Neuronal stem cell (in vitro differentiated cells): ENCODE measurements at regions not wholly inside any gene's neighbourhood (a gene's known extent, or its start where the extent isn't known, plus 50 kb on each side); places are given as distances from the start of the nearest gene placed in this dataset.

Experiments used
- DNase-seq: peaks from one replicate; pipeline ENCODE4 v3.0.0-alpha.2; 2013; ENCODE audit warnings: low spot score
- H2AFZ ChIP-seq: one replicate; pipeline ENCODE4 v1.6.1; 2013; ENCODE audit warnings: mild to moderate bottlenecking, low read length, inconsistent platforms
- H2AK5ac ChIP-seq: 2 replicates; pipeline ENCODE4 v1.6.1; 2013; ENCODE audit warnings: low read depth, mild to moderate bottlenecking, inconsistent platforms, low read length, moderate library complexity, mixed read lengths
- H2BK120ac ChIP-seq: 2 replicates; pipeline ENCODE4 v1.6.1; 2013; ENCODE audit warnings: low read depth, mild to moderate bottlenecking, inconsistent platforms, low read length, moderate library complexity, mixed read lengths
- H2BK12ac ChIP-seq: one replicate; pipeline ENCODE4 v1.6.1; 2013; ENCODE audit warnings: low read length, inconsistent platforms
- H2BK15ac ChIP-seq: 2 replicates; pipeline ENCODE4 v1.6.1; 2013; ENCODE audit warnings: mild to moderate bottlenecking, low read length, inconsistent platforms, mixed read lengths
- H2BK5ac ChIP-seq: one replicate; pipeline ENCODE4 v1.6.1; 2013; ENCODE audit warnings: inconsistent platforms, mild to moderate bottlenecking, low read length, moderate library complexity
- H3K14ac ChIP-seq: one replicate; pipeline ENCODE4 v1.6.1; 2013; ENCODE audit warnings: low read length, inconsistent platforms
- H3K18ac ChIP-seq: 2 replicates; pipeline ENCODE4 v1.6.1; 2013; ENCODE audit warnings: low read length, inconsistent platforms
- H3K23ac ChIP-seq: 2 replicates; pipeline ENCODE4 v1.6.1; 2013; ENCODE audit warnings: low read depth, mild to moderate bottlenecking, mixed read lengths, low read length, inconsistent platforms; ENCODE audit not compliant: poor library complexity
- H3K27ac ChIP-seq: replicated peaks from 3 replicates; pipeline ENCODE4 v1.5.1; 2013; ENCODE audit warnings: low read length, inconsistent platforms
- H3K27me3 ChIP-seq, 3 experiments: 2 replicates each; pipeline ENCODE4 v1.6.1; 2013; ENCODE audit warnings: low read length in 3 of 3, mild to moderate bottlenecking in 2 of 3, inconsistent platforms in 1 of 3, low read depth in 1 of 3, mixed read lengths in 1 of 3, moderate library complexity in 1 of 3; ENCODE audit not compliant: control insufficient read depth in 3 of 3, insufficient read depth in 3 of 3
- H3K36me3 ChIP-seq, 2 donors: replicated peaks in 1 of 2; 2 replicates each; pipeline ENCODE4 v1.6.1; 2013; ENCODE audit warnings: low read length in 2 of 2; ENCODE audit not compliant: control insufficient read depth in 2 of 2, insufficient read depth in 2 of 2
- H3K4ac ChIP-seq: 2 replicates; pipeline ENCODE4 v1.6.1; 2013; ENCODE audit warnings: inconsistent platforms, mild to moderate bottlenecking, low read length, moderate library complexity
- H3K4me1 ChIP-seq, 2 donors: 1 replicate in 1 of 2; 2 replicates in 1 of 2; pipeline ENCODE4 v1.6.1; 2013; ENCODE audit warnings: low read length in 2 of 2, low read depth in 1 of 2; ENCODE audit not compliant: control insufficient read depth in 2 of 2, insufficient read depth in 1 of 2
- H3K4me2 ChIP-seq: one replicate; pipeline ENCODE4 v1.6.1; 2013; ENCODE audit warnings: mild to moderate bottlenecking, low read length, inconsistent platforms; ENCODE audit not compliant: insufficient read depth, poor library complexity, severe bottlenecking
- H3K4me3 ChIP-seq, 2 donors: 2 replicates each; pipeline ENCODE4 v1.5.1; 2013; ENCODE audit warnings: low read length in 2 of 2, mild to moderate bottlenecking in 2 of 2, inconsistent platforms in 1 of 2, moderate library complexity in 1 of 2
- H3K79me1 ChIP-seq: one replicate; pipeline ENCODE4 v1.6.1; 2013; ENCODE audit warnings: low read depth, mild to moderate bottlenecking, inconsistent platforms, low read length, moderate library complexity
- H3K9ac ChIP-seq: one replicate; pipeline ENCODE4 v1.6.1; 2013; ENCODE audit warnings: mild to moderate bottlenecking, low read depth, low read length, inconsistent platforms; ENCODE audit not compliant: poor library complexity
- H3K9me3 ChIP-seq, 2 donors: replicated peaks in 1 of 2; 2 replicates each; pipeline versions ENCODE3 to v1.6.1; 2013; ENCODE audit warnings: low read length in 2 of 2, mild to moderate bottlenecking in 2 of 2, inconsistent platforms in 1 of 2, low read depth in 1 of 2, mixed read lengths in 1 of 2, moderate library complexity in 1 of 2; ENCODE audit not compliant: control insufficient read depth in 2 of 2, insufficient read depth in 1 of 2
- H4K8ac ChIP-seq: one replicate; pipeline ENCODE4 v1.6.1; 2013; ENCODE audit warnings: low read depth, mild to moderate bottlenecking, inconsistent platforms, low read length, moderate library complexity
- H4K91ac ChIP-seq: one replicate; pipeline ENCODE4 v1.6.1; 2013; ENCODE audit warnings: low read length, low read depth, mild to moderate bottlenecking, inconsistent platforms; ENCODE audit not compliant: poor library complexity
- WGBS, 2 donors: extraction: QIAGEN DNeasy Blood & Tissue Kit; methylation state at CpG; one replicate each; pipeline ENCODE4 v1.1.7; 2013; ENCODE audit warnings: missing lambda C conversion rate in 2 of 2, mixed read lengths in 1 of 2; ENCODE audit not compliant: insufficient read length in 2 of 2, insufficient replicate concordance in 1 of 2; ENCODE audit errors: extremely low coverage in 2 of 2; 5-methylcytosine and 5-hydroxymethylcytosine counted together

GRCh38 chr4:35559559-35560365, 684.6 kb downstream of the ARAP2 start:
- no peak overlapping the region for H2AK5ac ChIP-seq
- peak overlapping the region; percentile 1 for H3K18ac ChIP-seq
- H3K4me1 ChIP-seq: no peaks in the 10 kb centered on the region
- no peak overlapping the region for H2BK120ac ChIP-seq
- no peaks in the 10 kb centered on the region for H3K36me3 ChIP-seq
- no peak overlapping the region for H2BK15ac ChIP-seq
- H2AFZ ChIP-seq: no peak overlapping the region
- no peak overlapping the region for H3K27ac ChIP-seq
- H2BK12ac ChIP-seq: no peak overlapping the region
- H3K4me3 ChIP-seq: peak overlapping the region in 1 of 2 donors; percentile 63
- no peaks in the 10 kb centered on the region for H3K79me1 ChIP-seq
- no peak overlapping the region for H3K9ac ChIP-seq
- no peak overlapping the region for H4K91ac ChIP-seq
- no peak overlapping the region for H3K4me2 ChIP-seq
- H3K14ac ChIP-seq: no peak overlapping the region
- H4K8ac ChIP-seq: no peak overlapping the region
- no peak overlapping the region for H3K4ac ChIP-seq
- DNase-seq: no peak
- no peaks in the 10 kb centered on the region for H3K27me3 ChIP-seq
- peaks cover 0 to 6% of the 10 kb centered on the region in 2 donors for H3K9me3 ChIP-seq
- no CpG with 5 or more reads among the region's 19 CpGs for WGBS, 2 donors
- H3K23ac ChIP-seq: no peak overlapping the region
- no peak overlapping the region for H2BK5ac ChIP-seq

- Histone ChIP-seq H3K27me3 (no peaks in the 10 kb centered on the region), H3K36me3 (no peaks in the 10 kb centered on the region), H3K9ac (no peak overlapping the region), H2BK5ac (no peak overlapping the region), H3K4me2 (no peak overlapping the region), H4K8ac (no peak overlapping the region), H2AFZ (no peak overlapping the region), H3K4ac (no peak overlapping the region), H3K18ac (no peak overlapping the region), H2BK12ac (no peak overlapping the region), H3K27ac (no peak overlapping the region), H2AK5ac (no peak overlapping the region), H3K4me3 (no peak overlapping the region), H3K14ac (no peak overlapping the region), H4K91ac (no peak overlapping the region), H3K79me1 (no peaks in the 10 kb centered on the region), H2BK15ac (no peak overlapping the region), H3K4me1 (no peaks in the 10 kb centered on the region), H3K9me3 (peaks cover 0 to 6% of the 10 kb centered on the region in 2 donors), H3K23ac (no peak overlapping the region), H2BK120ac (no peak overlapping the region)
- no CpG with 5 or more reads among the region's 2 CpGs for WGBS, 2 donors
- no peak for DNase-seq
Observed at GRCh38 chr4:35562861-35563260, 681.5 kb downstream of the ARAP2 start.

GRCh38 chr4:35565640-35566039, 678.7 kb downstream of the ARAP2 start:
- Histone ChIP-seq H2BK5ac (no peak overlapping the region), H2BK120ac (no peak overlapping the region), H3K14ac (no peak overlapping the region), H3K4me1 (no peaks in the 10 kb centered on the region), H2AK5ac (no peak overlapping the region), H2BK12ac (no peak overlapping the region), H3K27me3 (no peaks in the 10 kb centered on the region), H3K36me3 (no peaks in the 10 kb centered on the region), H3K4me3 (no peak overlapping the region), H3K23ac (no peak overlapping the region), H3K18ac (no peak overlapping the region), H3K4me2 (no peak overlapping the region), H3K4ac (no peak overlapping the region), H3K27ac (no peak overlapping the region), H3K9ac (no peak overlapping the region), H3K9me3 (no peaks in the 10 kb centered on the region), H3K79me1 (no peaks in the 10 kb centered on the region), H4K8ac (no peak overlapping the region), H2AFZ (no peak overlapping the region), H2BK15ac (no peak overlapping the region), H4K91ac (no peak overlapping the region)
- no peak for DNase-seq
- no CpG with 5 or more reads among the region's 3 CpGs for WGBS, 2 donors

GRCh38 chr4:35591035-35591434, 653.3 kb downstream of the ARAP2 start:
- H2AFZ ChIP-seq: no peak overlapping the region
- no peak overlapping the region for H3K4me2 ChIP-seq
- H3K27me3 ChIP-seq: no peaks in the 10 kb centered on the region
- no peak overlapping the region for H4K91ac ChIP-seq
- no peak overlapping the region for H3K4ac ChIP-seq
- no peak overlapping the region for H2AK5ac ChIP-seq
- H3K9me3 ChIP-seq: no peaks in the 10 kb centered on the region
- H3K14ac ChIP-seq: no peak overlapping the region
- H3K9ac ChIP-seq: no peak overlapping the region
- no peaks in the 10 kb centered on the region for H3K36me3 ChIP-seq
- H3K23ac ChIP-seq: no peak overlapping the region
- H3K18ac ChIP-seq: no peak overlapping the region
- H2BK120ac ChIP-seq: no peak overlapping the region
- H4K8ac ChIP-seq: no peak overlapping the region
- H2BK15ac ChIP-seq: no peak overlapping the region
- no peak overlapping the region for H3K4me3 ChIP-seq
- H3K79me1 ChIP-seq: no peaks in the 10 kb centered on the region
- no peak overlapping the region for H2BK5ac ChIP-seq
- no peaks in the 10 kb centered on the region for H3K4me1 ChIP-seq
- no peak overlapping the region for H3K27ac ChIP-seq
- no peak overlapping the region for H2BK12ac ChIP-seq
- no peak for DNase-seq
